HCT116 (cell line): ENCODE measurements at regions not wholly inside any gene's neighbourhood (a gene's known extent, or its start where the extent isn't known, plus 50 kb on each side); places are given as distances from the start of the nearest gene placed in this dataset.

Experiments
- ATAC-seq: fragments of 200-7000 bp; cut with Tn5 transposase; 2 replicates; pipeline ENCODE4 v1.9.1; 2020; ENCODE audit warnings: mild to moderate bottlenecking, moderate library complexity
- BruUV-seq: library from RNA; stranded (reverse); fragments of 400-500 nt; replicated peaks from 2 replicates; lab custom pipeline; 2021; lab: Mats Ljungman, UMichigan
- CTCF ChIA-PET: fragments of 300-600 bp; sonication (Branson Sonifier 250); formaldehyde crosslinking; loops from one replicate; lab custom pipeline; 2021; ENCODE audit warnings: antibody characterized with exemption; lab: Charles Lee
- POLR2A ChIA-PET: fragments of 300-600, 350-600 bp; sonication (Branson Sonifier 250); formaldehyde crosslinking; loops from one replicate; lab custom pipeline; 2021; ENCODE audit warnings: antibody characterized with exemption; lab: Charles Lee
- RAD21 ChIA-PET, 2 experiments: fragments of 300-600 bp; sonication (Branson Sonifier 250); formaldehyde crosslinking; loops; one replicate each; lab custom pipeline; 2023; ENCODE audit warnings: low total read pairs in 2 of 2; ENCODE audit not compliant: uncharacterized antibody in 2 of 2, unreplicated experiment in 2 of 2, low non-redundant PET in 1 of 2; lab: Charles Lee
- DNase-seq: peaks from one replicate; pipeline ENCODE4 v3.0.0-alpha.2; 2010; ENCODE audit warnings: low read depth, low spot score
- H2AFZ ChIP-seq: fragments of 200-600 bp; shearing (Covaris generic), sonication (generic); 2 replicates; pipeline ENCODE4 v1.6.1; 2017; ENCODE audit warnings: low read depth, mixed run types, mixed read lengths, antibody characterized with exemption, low read length; ENCODE audit not compliant: poor library complexity, severe bottlenecking
- H3K27ac ChIP-seq: 2 replicates; pipeline ENCODE4 v1.5.1; 2012; ENCODE audit warnings: low read depth, low read length
- H3K27me3 ChIP-seq: fragments of 200-600 bp; sonication (generic); 2 replicates; pipeline ENCODE4 v1.6.1; 2016; ENCODE audit warnings: mixed run types, low read length, mixed read lengths; ENCODE audit not compliant: insufficient read depth
- H3K36me3 ChIP-seq, 2 experiments: fragments of 200-500 bp in 1 of 2; fragments of 200-600 bp in 1 of 2; sonication (Bioruptor generic) in 1 of 2; sonication (generic) in 1 of 2; 2 replicates each; pipeline versions ENCODE4 v1.5.1 to v1.6.1; 2014 to 2016; ENCODE audit warnings: low read length in 2 of 2, inconsistent platforms in 1 of 2, mixed read lengths in 1 of 2, mixed run types in 1 of 2; ENCODE audit not compliant: insufficient read depth in 2 of 2, control insufficient read depth in 1 of 2
- H3K4me1 ChIP-seq, 2 experiments: fragments of 200-600 bp in 1 of 2; sonication (generic) in 1 of 2; 2 replicates each; pipeline versions ENCODE4 v1.5.1 to v1.6.1; 2012 to 2017; ENCODE audit warnings: low read length in 2 of 2, inconsistent platforms in 1 of 2, mild to moderate bottlenecking in 1 of 2, mixed read lengths in 1 of 2, mixed run types in 1 of 2, moderate library complexity in 1 of 2; ENCODE audit not compliant: insufficient read depth in 2 of 2, control insufficient read depth in 1 of 2
- H3K4me2 ChIP-seq: fragments of 200-600 bp; sonication (generic); 2 replicates; pipeline ENCODE4 v1.6.1; 2017; ENCODE audit warnings: mixed run types, low read length, mixed read lengths
- H3K4me3 ChIP-seq, 2 experiments: fragments of 200-600 bp in 1 of 2; sonication (generic) in 1 of 2; replicated peaks in 1 of 2; 2 replicates each; pipeline ENCODE4 v1.5.1; 2011 to 2016; ENCODE audit warnings: low read length in 2 of 2, control low read depth in 1 of 2, low read depth in 1 of 2, mild to moderate bottlenecking in 1 of 2, mixed read lengths in 1 of 2, mixed run types in 1 of 2
- H3K79me2 ChIP-seq: fragments of 200-600 bp; sonication (generic); 2 replicates; pipeline ENCODE4 v1.6.1; 2017; ENCODE audit warnings: mild to moderate bottlenecking, mixed run types, low read length, moderate library complexity, mixed read lengths; ENCODE audit not compliant: insufficient read depth
- H3K9ac ChIP-seq: fragments of 200-600 bp; sonication (generic); 2 replicates; pipeline ENCODE4 v1.6.1; 2016; ENCODE audit warnings: low read length, mixed read lengths
- H3K9me2 ChIP-seq: fragments of 200-600 bp; sonication (generic), shearing (Covaris generic); 2 replicates; pipeline ENCODE4 v1.6.1; 2017; ENCODE audit warnings: mixed run types, mild to moderate bottlenecking, moderate library complexity; ENCODE audit not compliant: insufficient read depth
- H3K9me3 ChIP-seq, 2 experiments: fragments of 200-500 bp in 1 of 2; fragments of 200-600 bp in 1 of 2; sonication (Bioruptor generic) in 1 of 2; sonication (generic) in 1 of 2; 2 replicates each; pipeline ENCODE4 v1.6.1; 2014 to 2017; ENCODE audit warnings: low read length in 2 of 2, mixed read lengths in 2 of 2, inconsistent platforms in 1 of 2, low read depth in 1 of 2, mild to moderate bottlenecking in 1 of 2, mixed run types in 1 of 2, moderate library complexity in 1 of 2; ENCODE audit not compliant: control insufficient read depth in 1 of 2, insufficient read depth in 1 of 2
- H4K20me1 ChIP-seq: fragments of 200-600 bp; sonication (generic), shearing (Covaris generic); 2 replicates; pipeline ENCODE4 v1.6.1; 2017; ENCODE audit warnings: mixed run types, mild to moderate bottlenecking, moderate library complexity; ENCODE audit not compliant: insufficient read depth
- CBX3 ChIP-seq: IDR thresholded peaks from 2 replicates; pipeline ENCODE4 v1.6.1; 2012; ENCODE audit warnings: low read depth
- CEBPB ChIP-seq: IDR thresholded peaks from 2 replicates; pipeline ENCODE4 v1.6.1; 2012; ENCODE audit warnings: low read depth
- EZH2 ChIP-seq: fragments of 200-600 bp; sonication (generic); IDR thresholded peaks from 2 replicates; pipeline ENCODE4 v1.6.1; 2017; ENCODE audit warnings: antibody characterized with exemption, mixed run types
- EZH2phosphoT487 ChIP-seq: fragments of 200-600 bp; IDR thresholded peaks from 2 replicates; pipeline ENCODE4 v1.6.1; 2018; ENCODE audit warnings: antibody characterized with exemption, borderline replicate concordance
- POLR2A ChIP-seq: IDR thresholded peaks from 2 replicates; pipeline ENCODE4 v1.7.0; 2011; ENCODE audit warnings: borderline replicate concordance; ENCODE audit not compliant: insufficient read depth, insufficient read length; ENCODE audit errors: extremely low read depth
- POLR2AphosphoS5 ChIP-seq: IDR thresholded peaks from 2 replicates; pipeline ENCODE4 v1.6.1; 2011; ENCODE audit warnings: mild to moderate bottlenecking, low read depth, low read length, moderate library complexity
- RAD21 ChIP-seq: IDR thresholded peaks from 2 replicates; pipeline ENCODE4 v1.6.1; 2012; ENCODE audit warnings: low read depth, mild to moderate bottlenecking
- SIN3A ChIP-seq: IDR thresholded peaks from 2 replicates; pipeline ENCODE4 v1.6.1; 2012; ENCODE audit warnings: low read depth
- SP1 ChIP-seq: IDR thresholded peaks from 2 replicates; pipeline ENCODE4 v1.6.1; 2012; ENCODE audit warnings: low read depth
- YY1 ChIP-seq: IDR thresholded peaks from 2 replicates; pipeline ENCODE4 v1.6.1; 2011; ENCODE audit warnings: low read length, low read depth, moderate library complexity, mild to moderate bottlenecking; ENCODE audit not compliant: insufficient replicate concordance; ENCODE audit errors: extremely low read depth
- ZFX ChIP-seq: fragments of 450-650 bp; IDR thresholded peaks from 2 replicates; pipeline ENCODE4 v1.6.1; 2017
- ZNF274 ChIP-seq: fragments of 200-500 bp; sonication (Bioruptor generic); IDR thresholded peaks from 2 replicates; pipeline ENCODE4 v1.6.1; 2014; ENCODE audit warnings: mild to moderate bottlenecking, low read depth, low read length, inconsistent platforms
- intact Hi-C: fragments of 100-400 bp; cut with micrococcal nuclease; formaldehyde crosslinking; loops from 2 replicates; pipeline ENCODE4 v1.10.0; 2022
- TF ChIP-seq, protein P1 (sequence below), 3 experiments: fragments of 200-600 bp in 1 of 3; sonication (generic) in 1 of 3; IDR thresholded peaks in 2 of 3; conservative IDR thresholded peaks in 1 of 3; 2 replicates each; pipeline ENCODE4 v1.5.1; 2012 to 2017; ENCODE audit warnings: low read depth in 2 of 3, low read length in 2 of 3, antibody characterized with exemption in 1 of 3, borderline replicate concordance in 1 of 3, control low read depth in 1 of 3, mild to moderate bottlenecking in 1 of 3, mixed read lengths in 1 of 3, mixed run types in 1 of 3, moderate library complexity in 1 of 3; ENCODE audit not compliant: insufficient read depth in 1 of 3
- TF ChIP-seq, protein P2 (sequence below): IDR thresholded peaks from 2 replicates; pipeline ENCODE4 v1.6.1; 2012
- TF ChIP-seq, protein P3 (sequence below): IDR thresholded peaks from 2 replicates; pipeline ENCODE4 v1.6.1; 2012; ENCODE audit warnings: low read depth

DNA sequence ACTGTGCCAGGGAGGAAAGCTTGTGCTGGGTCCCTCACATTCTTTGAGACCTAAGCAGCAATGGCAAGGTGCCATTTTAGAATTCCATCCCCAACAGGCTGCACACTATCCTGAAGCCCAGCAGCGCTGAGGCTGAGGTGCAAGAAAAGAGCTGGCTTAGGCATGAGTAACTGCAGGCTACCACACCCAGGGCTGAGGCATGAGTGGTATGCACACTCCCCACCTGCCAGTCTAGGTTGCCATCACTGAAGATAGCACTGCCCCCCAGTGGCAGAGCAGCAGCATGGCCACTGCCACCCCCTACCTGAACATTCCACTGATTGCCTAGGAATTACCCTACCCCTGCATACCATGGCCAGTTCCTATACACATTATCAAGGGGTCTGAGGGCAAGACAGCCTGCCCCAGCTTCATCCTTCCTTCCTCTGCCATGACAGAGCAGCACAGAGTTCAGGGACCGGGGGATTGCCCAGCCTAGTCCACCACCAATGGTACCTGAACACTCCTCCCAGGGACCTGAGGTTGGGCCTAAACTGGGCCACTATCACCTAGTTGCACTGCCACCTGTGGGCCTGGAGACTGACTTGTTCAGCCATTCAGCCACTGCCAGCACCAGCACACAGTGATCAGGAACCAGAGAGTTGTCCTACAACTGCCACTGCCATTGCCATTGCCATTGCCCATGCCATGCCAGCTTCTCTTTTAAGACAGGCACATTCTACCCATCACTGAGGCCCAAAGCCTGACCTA lies 129.8 kb downstream of the SATB1 start:
- H2AFZ ChIP-seq, result peak overlapping the region; percentile 65
- ChIA-PET RAD21 (interaction anchor here (1.0 to 1.2 kb wide), 4 partner anchors 196 to 400 kb away, joined by 3 to 13 read pairs (median 6); no protein-coding TSS in a partner anchor), CTCF (interaction anchor here (0.9 to 1.7 kb wide), 6 partner anchors 10 to 881 kb away, joined by 3 to 20 read pairs (median 3); no protein-coding TSS in a partner anchor)

More for the DNA sequence above, 129.8 kb downstream of the SATB1 start:
- intact Hi-C loops, result loop anchor here (1.0 to 2.0 kb wide), 4 partner anchors 93 to 864 kb away; no protein-coding TSS in a partner anchor
- peak overlapping the region; percentile 73 for H3K4me2 ChIP-seq
- no peaks in the 10 kb centered on the region for H3K79me2 ChIP-seq
- peak overlapping the region; percentile 24 for H3K9ac ChIP-seq
- peak overlapping the region; percentile 45 for H3K27ac ChIP-seq
- no peaks in the 10 kb centered on the region for H4K20me1 ChIP-seq
- POLR2A ChIA-PET, result no interaction called here
- ATAC-seq (peak; percentile 99), DNase-seq (peak; percentile 87)
- no TSS peak for BruUV-seq
- H3K4me3 ChIP-seq, result peak overlapping the region in 1 of 2 experiments; percentile 37; a peak in 2 of 4 replicates
- peaks cover 0 to 6% of the 10 kb centered on the region in 2 experiments; a peak in 1 of 4 replicates for H3K9me3 ChIP-seq
- TF ChIP-seq SIN3A (no peak), RAD21 (peak; percentile 96), SP1 (peak; percentile 78), POLR2A (no peak), ZNF274 (no peak), CBX3 (peak; percentile 95), EZH2 (no peak), EZH2phosphoT487 (no peak), ZFX (no peak), POLR2AphosphoS5 (peak; percentile 55), YY1 (peak; percentile 60), CEBPB (no peak)
- TF ChIP-seq, protein P1, sequence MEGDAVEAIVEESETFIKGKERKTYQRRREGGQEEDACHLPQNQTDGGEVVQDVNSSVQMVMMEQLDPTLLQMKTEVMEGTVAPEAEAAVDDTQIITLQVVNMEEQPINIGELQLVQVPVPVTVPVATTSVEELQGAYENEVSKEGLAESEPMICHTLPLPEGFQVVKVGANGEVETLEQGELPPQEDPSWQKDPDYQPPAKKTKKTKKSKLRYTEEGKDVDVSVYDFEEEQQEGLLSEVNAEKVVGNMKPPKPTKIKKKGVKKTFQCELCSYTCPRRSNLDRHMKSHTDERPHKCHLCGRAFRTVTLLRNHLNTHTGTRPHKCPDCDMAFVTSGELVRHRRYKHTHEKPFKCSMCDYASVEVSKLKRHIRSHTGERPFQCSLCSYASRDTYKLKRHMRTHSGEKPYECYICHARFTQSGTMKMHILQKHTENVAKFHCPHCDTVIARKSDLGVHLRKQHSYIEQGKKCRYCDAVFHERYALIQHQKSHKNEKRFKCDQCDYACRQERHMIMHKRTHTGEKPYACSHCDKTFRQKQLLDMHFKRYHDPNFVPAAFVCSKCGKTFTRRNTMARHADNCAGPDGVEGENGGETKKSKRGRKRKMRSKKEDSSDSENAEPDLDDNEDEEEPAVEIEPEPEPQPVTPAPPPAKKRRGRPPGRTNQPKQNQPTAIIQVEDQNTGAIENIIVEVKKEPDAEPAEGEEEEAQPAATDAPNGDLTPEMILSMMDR (IDR thresholded peaks at IDR 0.05 in 2 of 3, conservative IDR thresholded peaks at IDR 0.05 in 1 of 3; ENCODE audit: borderline replicate concordance in 1 of 3, insufficient read depth in 1 of 3, low read depth in 2 of 3, low read length in 2 of 3), result peak; percentile 68 to 96 (median 95)
- TF ChIP-seq, protein P2, sequence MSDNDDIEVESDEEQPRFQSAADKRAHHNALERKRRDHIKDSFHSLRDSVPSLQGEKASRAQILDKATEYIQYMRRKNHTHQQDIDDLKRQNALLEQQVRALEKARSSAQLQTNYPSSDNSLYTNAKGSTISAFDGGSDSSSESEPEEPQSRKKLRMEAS, result peak; percentile 64
- TF ChIP-seq, protein P3, sequence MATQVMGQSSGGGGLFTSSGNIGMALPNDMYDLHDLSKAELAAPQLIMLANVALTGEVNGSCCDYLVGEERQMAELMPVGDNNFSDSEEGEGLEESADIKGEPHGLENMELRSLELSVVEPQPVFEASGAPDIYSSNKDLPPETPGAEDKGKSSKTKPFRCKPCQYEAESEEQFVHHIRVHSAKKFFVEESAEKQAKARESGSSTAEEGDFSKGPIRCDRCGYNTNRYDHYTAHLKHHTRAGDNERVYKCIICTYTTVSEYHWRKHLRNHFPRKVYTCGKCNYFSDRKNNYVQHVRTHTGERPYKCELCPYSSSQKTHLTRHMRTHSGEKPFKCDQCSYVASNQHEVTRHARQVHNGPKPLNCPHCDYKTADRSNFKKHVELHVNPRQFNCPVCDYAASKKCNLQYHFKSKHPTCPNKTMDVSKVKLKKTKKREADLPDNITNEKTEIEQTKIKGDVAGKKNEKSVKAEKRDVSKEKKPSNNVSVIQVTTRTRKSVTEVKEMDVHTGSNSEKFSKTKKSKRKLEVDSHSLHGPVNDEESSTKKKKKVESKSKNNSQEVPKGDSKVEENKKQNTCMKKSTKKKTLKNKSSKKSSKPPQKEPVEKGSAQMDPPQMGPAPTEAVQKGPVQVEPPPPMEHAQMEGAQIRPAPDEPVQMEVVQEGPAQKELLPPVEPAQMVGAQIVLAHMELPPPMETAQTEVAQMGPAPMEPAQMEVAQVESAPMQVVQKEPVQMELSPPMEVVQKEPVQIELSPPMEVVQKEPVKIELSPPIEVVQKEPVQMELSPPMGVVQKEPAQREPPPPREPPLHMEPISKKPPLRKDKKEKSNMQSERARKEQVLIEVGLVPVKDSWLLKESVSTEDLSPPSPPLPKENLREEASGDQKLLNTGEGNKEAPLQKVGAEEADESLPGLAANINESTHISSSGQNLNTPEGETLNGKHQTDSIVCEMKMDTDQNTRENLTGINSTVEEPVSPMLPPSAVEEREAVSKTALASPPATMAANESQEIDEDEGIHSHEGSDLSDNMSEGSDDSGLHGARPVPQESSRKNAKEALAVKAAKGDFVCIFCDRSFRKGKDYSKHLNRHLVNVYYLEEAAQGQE, result no peak
- H3K27me3 ChIP-seq, result no peaks in the 10 kb centered on the region
- H3K36me3 ChIP-seq, result no peaks in the 10 kb centered on the region
- H3K4me1 ChIP-seq, result peaks cover 8 to 21% of the 10 kb centered on the region in 2 experiments; a peak in 3 of 4 replicates
- H3K9me2 ChIP-seq, result no peaks in the 10 kb centered on the region; the same call in 1 of the 2 replicates
